GM18858 (cell line): ENCODE measurements at regions not wholly inside any gene's neighbourhood (a gene's known extent, or its start where the extent isn't known, plus 50 kb on each side); places are given as distances from the start of the nearest gene placed in this dataset.
"Not testable (repeated sequence)": the region's sequence is repeated elsewhere in the genome, so short reads cannot be mapped to it uniquely, and the experiment has no call there.

Source experiments
- ATAC-seq: cut with Tn5 transposase; IDR thresholded peaks from one replicate; pipeline ENCODE4 v1.9.1; 2021; ENCODE audit not compliant: unreplicated experiment

GRCh38 chr20:19110285-19110684, 102.2 kb upstream of the SLC24A3 start:
- no peak for ATAC-seq

DNA sequence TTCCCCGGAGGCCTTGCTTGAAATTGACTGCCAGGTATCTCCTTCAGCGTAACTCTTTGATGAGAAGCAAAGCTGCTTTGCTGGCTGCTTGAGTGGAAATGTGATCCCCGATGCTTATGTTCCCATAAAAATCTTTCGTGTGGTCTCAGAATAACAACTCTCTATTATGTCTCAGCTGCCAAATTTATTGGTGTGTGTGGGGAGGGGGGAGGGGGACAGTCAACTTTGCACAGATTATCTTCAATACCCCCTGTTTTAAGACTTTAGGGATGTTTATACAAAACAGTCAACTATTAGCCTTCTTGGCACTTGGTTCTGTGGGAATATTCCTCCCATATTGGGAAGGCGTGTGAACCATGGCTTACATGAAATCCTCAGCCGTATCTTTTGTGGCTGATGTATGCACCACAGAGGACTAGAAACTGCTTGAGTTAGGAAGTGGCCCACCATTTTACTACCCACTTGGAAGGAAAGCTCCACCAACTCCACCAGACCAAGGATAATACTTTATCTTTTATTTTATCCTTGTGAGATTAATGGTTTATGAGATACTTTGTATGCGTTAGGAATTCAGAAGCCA, 101.5 kb upstream of the SLC24A3 start:
- no peak for ATAC-seq

- ATAC-seq = no peak
Observed at GRCh38 chr20:19112828-19113227, 99.6 kb upstream of the SLC24A3 start.

GRCh38 chr20:19113343-19113930, 99.0 kb upstream of the SLC24A3 start:
- ATAC-seq = no peak

DNA sequence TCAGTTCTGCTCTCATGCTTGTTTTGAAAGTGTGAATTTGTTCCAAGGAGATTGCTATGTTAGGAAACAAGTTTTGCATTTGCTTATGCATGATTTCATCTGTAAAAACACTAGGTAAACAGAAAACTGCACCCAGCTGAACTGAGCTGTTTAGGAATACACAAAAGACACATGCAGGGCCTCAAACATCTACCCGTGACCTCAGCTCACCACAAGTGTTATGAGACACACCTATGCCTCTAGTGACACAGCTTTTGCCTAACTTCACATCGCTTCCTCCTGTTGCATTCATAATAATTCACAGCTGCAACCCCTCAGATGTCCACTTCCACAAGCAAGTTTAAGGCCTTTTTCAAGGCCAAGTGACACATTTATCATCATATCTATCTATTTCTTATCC, 98.0 kb upstream of the SLC24A3 start:
- ATAC-seq = no peak

- ATAC-seq = no peak
Observed at GRCh38 chr20:19115581-19115980, 96.9 kb upstream of the SLC24A3 start.

DNA sequence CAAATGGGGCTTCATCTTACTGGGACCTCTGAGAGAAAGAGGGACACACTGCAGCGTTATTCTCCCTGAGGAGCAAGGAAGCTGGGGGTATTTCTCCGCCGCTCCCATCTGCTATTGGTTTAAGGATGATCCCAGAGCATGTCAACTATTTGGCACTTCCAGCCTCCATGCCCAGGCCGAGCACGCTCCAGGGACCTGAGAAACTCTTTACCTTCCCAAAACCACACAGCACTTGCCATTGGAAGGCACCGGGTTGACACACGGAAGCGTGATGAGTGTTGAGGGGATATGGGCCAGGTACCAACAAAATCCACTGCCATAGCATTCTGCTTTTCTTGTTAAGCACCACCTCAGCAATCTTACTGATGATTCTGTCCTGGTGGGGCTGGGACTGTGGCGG, 92.4 kb upstream of the SLC24A3 start:
- no peak for ATAC-seq

- no peak for ATAC-seq
Observed at GRCh38 chr20:19120569-19120968, 91.9 kb upstream of the SLC24A3 start.

DNA sequence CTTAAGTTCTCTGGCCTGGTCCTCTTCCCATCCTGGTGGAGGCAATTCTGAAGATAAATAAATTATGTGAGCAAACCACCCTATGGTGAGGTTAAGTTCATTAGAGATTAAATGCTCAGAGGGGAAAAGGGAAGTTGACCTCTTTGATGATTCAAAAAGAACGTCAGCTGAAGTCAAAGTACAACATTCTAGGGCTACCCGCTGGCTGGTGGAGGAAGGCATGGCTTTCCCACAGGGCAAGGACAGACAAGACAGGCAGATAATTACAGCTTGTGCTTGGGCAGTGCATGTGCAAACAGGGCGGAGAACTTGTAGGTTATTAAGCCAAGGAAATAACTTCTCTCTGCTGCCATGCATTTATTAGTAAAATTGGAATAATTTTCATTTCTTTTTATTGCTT, 91.0 kb upstream of the SLC24A3 start:
- ATAC-seq = no peak

DNA sequence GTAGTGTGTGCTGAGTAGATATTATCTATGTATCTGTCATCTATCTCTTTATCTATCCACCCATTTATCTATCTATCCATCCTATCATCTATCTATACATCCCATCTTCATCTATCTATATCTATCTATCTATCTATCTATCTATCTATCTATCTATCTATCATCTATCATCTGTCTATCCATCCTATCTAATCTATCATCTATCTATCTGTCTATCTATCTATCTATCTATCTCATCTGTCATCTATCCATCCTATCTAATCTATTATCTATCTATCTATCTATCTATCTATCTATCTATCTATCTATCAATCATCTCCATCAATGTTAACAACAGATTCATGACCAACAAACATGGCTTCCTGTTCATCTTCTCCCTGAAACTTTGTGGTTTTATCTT, 90.5 kb upstream of the SLC24A3 start:
- no peak for ATAC-seq

GRCh38 chr20:19122395-19122794, 90.0 kb upstream of the SLC24A3 start:
- no peak for ATAC-seq

DNA sequence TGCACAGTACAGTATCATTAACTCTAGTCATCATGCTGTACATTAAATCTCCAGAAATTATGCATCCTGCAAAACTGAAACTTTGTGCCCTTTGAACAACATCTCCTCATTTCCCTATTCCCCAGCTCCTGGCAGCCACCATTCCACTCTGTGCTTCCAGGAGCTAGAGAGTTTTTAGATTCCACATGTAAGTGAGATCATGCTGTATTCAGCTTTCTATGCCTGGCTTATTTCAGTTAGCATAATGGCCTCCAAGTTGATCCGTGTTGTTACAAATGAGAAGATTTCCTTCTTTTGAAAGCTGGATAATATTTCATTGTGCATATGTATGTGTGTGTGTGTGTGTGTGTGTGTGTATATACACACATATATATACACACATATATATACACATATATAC, 86.9 kb upstream of the SLC24A3 start:
- no peak for ATAC-seq

DNA sequence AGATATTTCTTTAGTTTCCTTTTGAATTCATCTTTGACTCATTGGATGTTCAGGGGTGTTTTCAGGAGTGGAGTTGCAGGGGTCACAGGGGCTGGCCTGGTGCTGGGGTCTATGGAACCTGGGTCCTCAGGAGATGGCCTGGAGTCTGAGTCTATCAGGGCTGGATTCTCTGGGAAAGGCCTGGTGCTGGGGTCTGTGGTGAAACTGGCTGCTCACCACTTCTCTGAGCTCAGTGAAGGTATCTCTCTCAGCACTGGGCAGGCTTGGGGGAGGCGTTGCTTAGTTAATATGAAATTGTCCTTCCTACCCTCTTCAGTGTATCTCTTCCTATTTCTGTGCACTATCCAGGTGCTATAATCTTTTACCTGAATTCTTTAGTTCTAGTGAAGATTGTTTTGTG, 83.1 kb upstream of the SLC24A3 start:
- ATAC-seq = no peak

- no peak for ATAC-seq
Observed at GRCh38 chr20:19129976-19130612, 82.3 kb upstream of the SLC24A3 start.

DNA sequence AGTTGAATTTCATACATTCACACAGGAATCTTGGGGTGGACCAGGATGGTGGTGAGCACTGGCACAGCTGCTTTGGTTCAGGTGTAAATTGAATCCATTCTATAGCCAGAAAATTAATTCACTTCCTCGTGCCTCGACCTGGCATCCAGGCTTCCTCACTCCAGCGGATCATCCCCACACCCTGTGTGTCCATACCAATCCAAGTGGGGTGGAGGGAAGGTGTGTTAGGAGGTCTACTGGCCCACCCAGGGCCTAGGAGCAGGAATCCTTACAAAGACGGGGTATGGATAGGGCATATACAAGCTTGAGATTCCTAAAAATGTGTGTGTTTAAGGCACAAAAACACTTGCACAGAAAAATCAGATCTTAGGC, 81.8 kb upstream of the SLC24A3 start:
- no peak for ATAC-seq

DNA sequence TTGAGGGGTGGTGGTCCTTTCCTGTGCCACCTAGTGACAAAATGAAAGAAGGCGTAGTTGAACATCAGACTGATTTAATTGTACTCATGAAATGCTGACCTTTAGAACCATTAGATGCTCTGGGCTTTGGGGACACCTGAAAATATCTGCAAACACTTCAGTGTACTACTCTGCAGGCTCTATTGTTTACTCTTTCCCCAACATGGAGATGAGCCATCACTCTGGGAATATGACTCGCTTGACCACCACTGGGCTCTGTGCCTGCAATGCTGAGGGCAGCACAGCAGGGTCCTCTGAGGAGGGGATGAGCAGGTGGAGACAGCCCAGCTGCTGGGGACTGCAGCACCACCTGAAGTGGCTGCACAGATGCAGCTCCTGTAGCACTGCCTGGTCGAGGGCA, 74.8 kb upstream of the SLC24A3 start:
- no peak for ATAC-seq

DNA sequence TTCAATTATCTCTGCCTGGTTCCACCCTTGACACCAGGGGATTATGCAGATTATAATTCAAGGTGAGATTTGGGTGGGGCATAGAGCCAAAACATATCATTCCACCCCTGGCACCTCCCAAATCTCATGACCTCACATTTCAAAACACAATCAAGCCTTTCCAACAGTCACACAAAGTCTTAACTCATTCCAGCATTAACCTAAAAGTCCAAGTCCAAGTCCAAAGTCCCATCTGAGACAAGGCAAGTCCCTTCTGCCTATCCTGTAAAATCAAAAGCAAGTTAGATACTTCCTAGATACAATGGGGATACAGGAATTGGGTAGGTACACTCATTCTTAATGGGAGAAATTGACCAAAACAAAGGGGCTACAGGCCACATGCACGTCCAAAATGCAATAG, 73.7 kb upstream of the SLC24A3 start:
- ATAC-seq = no peak

DNA sequence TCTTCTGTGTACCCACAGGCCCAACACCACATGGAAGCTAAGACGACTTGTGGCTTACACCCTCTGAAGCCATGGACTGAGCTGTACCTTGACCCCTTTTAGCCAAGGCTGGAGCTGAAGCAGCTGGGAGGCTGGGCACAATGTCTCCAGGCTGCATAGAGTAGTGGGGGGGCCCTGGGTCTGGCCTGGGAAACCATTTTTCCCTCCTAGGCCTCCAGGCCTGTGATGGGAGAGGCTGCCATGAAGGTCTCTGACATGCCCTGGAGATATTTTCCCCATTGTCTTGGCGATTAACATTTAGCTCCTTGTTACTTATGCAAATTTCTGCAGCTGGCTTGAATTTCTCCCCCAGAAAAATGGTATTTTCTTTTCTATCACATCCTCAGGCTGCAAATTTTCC, 72.9 kb upstream of the SLC24A3 start:
- not testable (repeated sequence) for ATAC-seq

DNA sequence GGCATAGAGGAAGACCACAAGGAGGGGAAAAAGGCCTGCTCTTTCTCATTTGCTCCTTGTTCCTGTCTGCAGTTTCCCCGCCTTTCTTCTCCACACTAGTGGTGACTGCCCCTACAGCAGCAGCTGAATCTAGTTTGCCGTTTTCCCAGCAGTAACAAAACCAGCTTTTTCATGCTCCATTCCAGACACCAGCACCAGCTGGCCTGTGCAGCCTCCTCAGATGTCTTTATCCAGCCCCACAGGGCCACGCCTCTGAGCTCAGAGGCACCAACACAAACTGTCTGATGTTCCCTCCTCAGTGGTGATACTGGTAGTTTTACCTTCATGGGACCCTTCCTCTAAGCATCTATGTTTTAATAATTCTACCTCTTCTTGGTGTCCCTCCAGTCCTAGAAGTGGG, 70.4 kb upstream of the SLC24A3 start:
- no peak for ATAC-seq

DNA sequence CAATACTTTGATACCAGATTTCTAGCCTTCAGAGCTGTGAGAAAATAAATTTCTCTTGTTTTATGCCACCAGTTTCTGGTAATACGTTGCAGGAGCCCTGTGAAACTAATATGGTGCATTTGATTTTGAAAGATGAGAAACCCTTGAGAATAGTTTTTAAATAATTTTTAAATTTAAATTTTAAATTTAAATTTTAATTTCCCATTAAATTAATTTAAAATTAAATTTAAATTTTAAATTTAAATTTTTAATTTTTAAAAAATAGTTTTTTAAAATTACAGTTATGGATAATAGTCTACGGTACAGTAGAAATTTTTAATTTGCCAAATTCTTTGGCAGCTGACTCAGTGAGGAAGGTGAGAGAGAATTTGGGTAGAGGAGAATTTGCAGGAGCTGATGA, 68.6 kb upstream of the SLC24A3 start:
- no peak for ATAC-seq

- ATAC-seq = no peak
Observed at GRCh38 chr20:19161336-19161735, 51.1 kb upstream of the SLC24A3 start.
